Fibroblast of lung (primary cell): ENCODE measurements at regions not wholly inside any gene's neighbourhood (a gene's known extent, or its start where the extent isn't known, plus 50 kb on each side); places are given as distances from the start of the nearest gene placed in this dataset.
"Not testable (repeated sequence)": the region's sequence is repeated elsewhere in the genome, so short reads cannot be mapped to it uniquely, and the experiment has no call there.

Experiments used
- DNase-seq, 2 donors: peaks; one replicate each; pipeline versions ENCODE4 v3.0.0 to v3.0.0-alpha.2; 2010; ENCODE audit warnings: low read depth in 2 of 2
- H2AFZ ChIP-seq: 2 replicates; pipeline ENCODE4 v1.5.1; 2012; ENCODE audit warnings: low read length, control low read depth, inconsistent platforms
- H3K27ac ChIP-seq: 2 replicates; pipeline ENCODE4 v1.5.1; 2011; ENCODE audit warnings: low read length, control low read depth; ENCODE audit not compliant: insufficient read depth
- H3K27me3 ChIP-seq: 2 replicates; pipeline ENCODE4 v1.5.1; 2011; ENCODE audit warnings: mild to moderate bottlenecking, low read length; ENCODE audit not compliant: control insufficient read depth, insufficient read depth
- H3K36me3 ChIP-seq: 2 replicates; pipeline ENCODE4 v1.5.1; 2011; ENCODE audit warnings: low read length; ENCODE audit not compliant: control insufficient read depth, insufficient read depth
- H3K4me1 ChIP-seq: 2 replicates; pipeline ENCODE4 v1.5.1; 2011; ENCODE audit warnings: low read length; ENCODE audit not compliant: control insufficient read depth, insufficient read depth; ENCODE audit errors: extremely low read depth
- H3K4me2 ChIP-seq: 2 replicates; pipeline ENCODE4 v1.5.1; 2011; ENCODE audit warnings: low read length, control low read depth; ENCODE audit not compliant: insufficient read depth; ENCODE audit errors: extremely low read depth
- H3K4me3 ChIP-seq, 4 experiments: fragments of 200-600 bp in 1 of 4; sonication (generic) in 1 of 4; replicated peaks in 1 of 4; 2 replicates each; pipeline ENCODE4 v1.5.1; 2011 to 2016; ENCODE audit warnings: low read length in 4 of 4, low read depth in 3 of 4, mild to moderate bottlenecking in 3 of 4, control low read depth in 2 of 4, inconsistent platforms in 1 of 4, mixed read lengths in 1 of 4; ENCODE audit not compliant: insufficient read depth in 1 of 4; ENCODE audit errors: control extremely low read depth in 1 of 4
- H3K79me2 ChIP-seq: 2 replicates; pipeline ENCODE4 v1.5.1; 2012; ENCODE audit warnings: mild to moderate bottlenecking, low read length, inconsistent platforms; ENCODE audit not compliant: control insufficient read depth, insufficient read depth
- H3K9ac ChIP-seq: 2 replicates; pipeline ENCODE4 v1.5.1; 2011; ENCODE audit warnings: mild to moderate bottlenecking, low read length, control low read depth; ENCODE audit not compliant: insufficient read depth
- H3K9me3 ChIP-seq: 2 replicates; pipeline ENCODE4 v1.5.1; 2012; ENCODE audit warnings: low read depth, low read length; ENCODE audit not compliant: control insufficient read depth, insufficient read depth
- H4K20me1 ChIP-seq: 2 replicates; pipeline ENCODE4 v1.5.1; 2011; ENCODE audit warnings: low read length; ENCODE audit not compliant: control insufficient read depth, insufficient read depth; ENCODE audit errors: extremely low read depth

DNA sequence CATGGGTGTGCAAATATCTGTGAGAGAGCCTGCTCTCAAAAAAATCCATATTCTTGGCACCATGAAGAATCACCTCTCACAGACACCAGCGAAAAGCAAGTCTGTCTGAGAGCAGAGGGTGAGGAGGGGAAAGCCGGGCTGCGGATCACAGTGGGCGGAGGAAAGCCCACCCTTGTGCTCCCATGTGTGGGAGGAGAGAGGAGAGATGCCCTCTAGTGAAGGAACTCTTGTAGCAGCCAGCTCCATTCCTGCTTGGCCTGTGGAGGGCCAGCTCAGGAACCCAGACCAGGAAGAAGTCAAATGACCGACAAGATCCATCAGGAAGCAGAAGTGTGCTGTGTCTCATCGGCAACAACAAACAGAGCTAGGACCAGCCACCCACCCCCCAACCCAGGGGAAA is 321.7 kb upstream of the PLGLB1 start:
- not testable (repeated sequence) for H3K9ac ChIP-seq, H3K36me3 ChIP-seq, DNase-seq, H3K9me3 ChIP-seq, H3K4me2 ChIP-seq, H3K79me2 ChIP-seq, H4K20me1 ChIP-seq, H2AFZ ChIP-seq, H3K27ac ChIP-seq, H3K4me3 ChIP-seq, H3K4me1 ChIP-seq, H3K27me3 ChIP-seq

- H4K20me1 ChIP-seq, H3K9ac ChIP-seq, H3K4me3 ChIP-seq, H3K27me3 ChIP-seq, H3K9me3 ChIP-seq, H3K36me3 ChIP-seq, H3K4me1 ChIP-seq, H2AFZ ChIP-seq, H3K4me2 ChIP-seq, H3K79me2 ChIP-seq, DNase-seq, H3K27ac ChIP-seq: not testable (repeated sequence)
These were observed 323.6 kb upstream of the PLGLB1 start for GRCh38 chr2:87345283-87345682.

DNA sequence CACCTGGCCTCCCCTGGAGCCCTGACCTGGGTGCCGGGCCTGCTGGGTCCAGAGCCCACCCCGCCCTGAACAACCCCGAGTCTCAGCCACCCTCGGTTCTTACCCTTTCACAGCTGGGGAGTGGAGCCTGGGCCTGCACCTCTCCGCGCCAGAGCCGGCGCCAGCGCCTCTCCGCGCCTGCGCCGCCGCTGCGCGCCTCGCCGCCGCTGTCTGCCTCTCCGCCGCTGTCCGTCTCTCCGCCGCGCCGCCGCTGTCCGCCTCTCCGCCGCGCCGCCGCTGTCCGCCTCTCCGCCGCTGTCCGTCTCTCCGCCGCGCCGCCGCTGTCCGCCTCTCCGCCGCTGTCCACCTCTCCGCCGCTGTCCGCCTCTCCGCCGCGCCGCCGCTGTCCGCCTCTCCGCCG is 326.9 kb upstream of the PLGLB1 start:
- not testable (repeated sequence) for H2AFZ ChIP-seq, DNase-seq, H3K4me2 ChIP-seq, H3K27me3 ChIP-seq, H3K9me3 ChIP-seq, H4K20me1 ChIP-seq, H3K27ac ChIP-seq, H3K79me2 ChIP-seq, H3K36me3 ChIP-seq, H3K9ac ChIP-seq, H3K4me1 ChIP-seq, H3K4me3 ChIP-seq

- H3K27ac ChIP-seq, H3K4me1 ChIP-seq, H2AFZ ChIP-seq, H3K27me3 ChIP-seq, H4K20me1 ChIP-seq, H3K4me3 ChIP-seq, DNase-seq, H3K9ac ChIP-seq, H3K4me2 ChIP-seq, H3K36me3 ChIP-seq, H3K79me2 ChIP-seq, H3K9me3 ChIP-seq: not testable (repeated sequence)
These were observed 327.4 kb upstream of the PLGLB1 start for GRCh38 chr2:87349006-87349405.

DNA sequence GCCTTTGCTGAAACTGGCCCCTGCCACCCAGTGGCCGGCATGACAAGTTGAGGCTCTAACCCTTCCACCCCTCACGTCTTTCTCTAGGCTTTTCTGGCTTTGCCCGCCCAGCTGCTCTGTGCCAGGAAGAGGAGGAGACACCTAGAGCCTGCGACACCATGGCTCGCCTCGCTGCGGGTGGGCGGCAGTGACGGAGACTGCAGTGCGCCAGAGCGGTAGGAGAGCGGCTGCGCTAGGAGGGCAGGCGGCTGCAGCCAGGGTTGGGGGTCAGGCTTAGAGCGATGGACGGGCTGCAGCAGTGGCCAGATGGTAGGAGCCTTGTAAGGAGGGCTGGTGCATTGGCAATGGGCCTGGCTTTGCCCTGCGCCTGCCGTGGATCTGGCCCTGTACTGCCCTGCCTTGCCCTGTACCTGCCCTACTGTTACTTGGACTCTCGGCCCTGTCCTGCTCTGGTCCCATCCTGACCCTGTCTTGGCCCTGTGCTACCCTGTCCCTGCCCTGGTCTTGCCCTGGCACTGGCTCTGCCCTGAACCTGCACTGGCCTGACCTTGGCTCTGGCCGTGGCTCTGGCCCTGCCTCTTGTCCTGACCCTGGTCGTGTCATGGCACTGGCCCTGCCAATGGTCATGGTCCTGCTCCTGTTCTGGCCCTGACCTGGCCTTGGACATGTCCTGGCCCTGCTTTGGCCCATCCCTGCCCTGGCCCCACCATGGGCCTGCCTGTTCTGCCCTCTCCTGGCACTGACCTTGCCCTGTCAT is 330.7 kb upstream of the PLGLB1 start:
- not testable (repeated sequence) for H3K79me2 ChIP-seq, H3K27ac ChIP-seq, H4K20me1 ChIP-seq, H3K9ac ChIP-seq, H3K4me3 ChIP-seq, H3K4me2 ChIP-seq, H2AFZ ChIP-seq, H3K36me3 ChIP-seq, H3K27me3 ChIP-seq, H3K4me1 ChIP-seq, H3K9me3 ChIP-seq, DNase-seq

DNA sequence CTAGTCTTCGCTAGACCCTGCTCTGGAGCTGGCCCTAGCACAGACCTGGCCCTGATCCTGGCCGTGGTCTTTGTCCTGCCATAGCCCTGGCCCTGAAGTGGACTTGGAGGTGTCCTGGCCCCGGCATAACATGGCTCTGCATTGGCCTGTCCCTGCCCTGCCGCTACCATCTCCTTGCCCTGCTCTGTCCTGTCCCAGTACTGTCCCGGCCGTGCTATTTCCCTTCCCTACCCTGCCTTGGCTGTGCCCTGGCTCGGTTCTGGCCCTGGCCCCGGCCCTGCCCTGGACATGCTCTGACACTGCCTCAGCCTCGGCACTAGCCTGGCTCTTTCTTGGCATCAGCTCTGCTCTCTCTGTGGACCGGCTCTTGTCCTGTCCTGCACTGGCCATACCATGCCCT is 331.8 kb upstream of the PLGLB1 start:
- H3K4me1 ChIP-seq, H3K4me2 ChIP-seq, H3K9me3 ChIP-seq, H4K20me1 ChIP-seq, H3K9ac ChIP-seq, H3K4me3 ChIP-seq, H3K79me2 ChIP-seq, DNase-seq, H3K27ac ChIP-seq, H3K36me3 ChIP-seq, H2AFZ ChIP-seq, H3K27me3 ChIP-seq: not testable (repeated sequence)

DNA sequence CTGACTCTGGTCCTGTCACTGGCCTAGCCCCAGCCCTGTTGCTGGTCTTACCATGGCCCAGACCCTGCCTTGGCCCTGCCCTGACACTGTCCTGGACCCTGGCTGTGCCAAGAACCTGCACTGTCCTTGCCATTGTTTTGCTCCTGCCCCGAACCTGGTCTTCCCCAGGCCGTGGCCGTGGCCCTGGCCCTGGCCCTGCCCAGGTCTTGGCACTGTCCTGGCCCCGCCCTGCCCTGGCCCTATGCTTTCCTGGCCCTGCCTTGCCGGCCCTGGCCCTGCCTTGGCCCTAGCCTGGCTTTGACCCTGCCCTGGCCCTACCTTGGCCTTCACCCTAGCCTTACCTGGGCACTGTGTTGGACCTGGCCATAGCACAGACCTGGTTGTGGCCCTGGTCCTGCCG is 332.5 kb upstream of the PLGLB1 start:
- H3K27me3 ChIP-seq, H3K9ac ChIP-seq, H3K79me2 ChIP-seq, H2AFZ ChIP-seq, H3K4me1 ChIP-seq, H3K4me3 ChIP-seq, H3K4me2 ChIP-seq, DNase-seq, H3K27ac ChIP-seq, H3K9me3 ChIP-seq, H3K36me3 ChIP-seq, H4K20me1 ChIP-seq: not testable (repeated sequence)
